ENCODE measurements at regions not wholly inside any gene's neighbourhood (a gene's known extent, or its start where the extent isn't known, plus 50 kb on each side); places are given as distances from the start of the nearest gene placed in this dataset.

DNA sequence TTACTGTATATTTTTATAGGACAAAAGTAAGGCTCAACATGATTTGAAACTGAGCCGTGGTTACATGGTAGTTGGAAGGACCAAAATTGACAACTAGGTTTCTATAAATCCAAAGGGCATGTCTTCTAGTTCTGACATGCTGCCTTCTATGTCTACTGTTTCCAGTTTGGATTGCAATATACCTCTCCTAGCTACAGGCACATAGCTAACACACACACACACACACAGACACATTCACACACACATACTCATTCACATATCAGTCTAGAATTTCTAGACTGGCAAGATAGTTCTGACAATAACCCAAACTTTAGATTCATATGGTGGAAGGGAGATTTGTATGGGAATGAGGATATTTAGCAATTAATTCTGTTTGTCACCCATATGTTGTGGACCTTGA, 544.8 kb upstream of the CAMK1G start:
- no peak for TF ChIP-seq RAD21 (IDR thresholded peaks at IDR 0.05; ENCODE audit: low read depth)
- no peak for TF ChIP-seq CREB1 (IDR thresholded peaks at IDR 0.05; ENCODE audit: low read depth)
- TF ChIP-seq, protein P1, sequence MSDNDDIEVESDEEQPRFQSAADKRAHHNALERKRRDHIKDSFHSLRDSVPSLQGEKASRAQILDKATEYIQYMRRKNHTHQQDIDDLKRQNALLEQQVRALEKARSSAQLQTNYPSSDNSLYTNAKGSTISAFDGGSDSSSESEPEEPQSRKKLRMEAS (IDR thresholded peaks at IDR 0.05): no peak
- no peak for TF ChIP-seq FOXM1 (IDR thresholded peaks at IDR 0.05; ENCODE audit: borderline replicate concordance, low read depth)
- TF ChIP-seq TAF1 (IDR thresholded peaks at IDR 0.05; ENCODE audit: low read depth): no peak
- TF ChIP-seq, protein P2, sequence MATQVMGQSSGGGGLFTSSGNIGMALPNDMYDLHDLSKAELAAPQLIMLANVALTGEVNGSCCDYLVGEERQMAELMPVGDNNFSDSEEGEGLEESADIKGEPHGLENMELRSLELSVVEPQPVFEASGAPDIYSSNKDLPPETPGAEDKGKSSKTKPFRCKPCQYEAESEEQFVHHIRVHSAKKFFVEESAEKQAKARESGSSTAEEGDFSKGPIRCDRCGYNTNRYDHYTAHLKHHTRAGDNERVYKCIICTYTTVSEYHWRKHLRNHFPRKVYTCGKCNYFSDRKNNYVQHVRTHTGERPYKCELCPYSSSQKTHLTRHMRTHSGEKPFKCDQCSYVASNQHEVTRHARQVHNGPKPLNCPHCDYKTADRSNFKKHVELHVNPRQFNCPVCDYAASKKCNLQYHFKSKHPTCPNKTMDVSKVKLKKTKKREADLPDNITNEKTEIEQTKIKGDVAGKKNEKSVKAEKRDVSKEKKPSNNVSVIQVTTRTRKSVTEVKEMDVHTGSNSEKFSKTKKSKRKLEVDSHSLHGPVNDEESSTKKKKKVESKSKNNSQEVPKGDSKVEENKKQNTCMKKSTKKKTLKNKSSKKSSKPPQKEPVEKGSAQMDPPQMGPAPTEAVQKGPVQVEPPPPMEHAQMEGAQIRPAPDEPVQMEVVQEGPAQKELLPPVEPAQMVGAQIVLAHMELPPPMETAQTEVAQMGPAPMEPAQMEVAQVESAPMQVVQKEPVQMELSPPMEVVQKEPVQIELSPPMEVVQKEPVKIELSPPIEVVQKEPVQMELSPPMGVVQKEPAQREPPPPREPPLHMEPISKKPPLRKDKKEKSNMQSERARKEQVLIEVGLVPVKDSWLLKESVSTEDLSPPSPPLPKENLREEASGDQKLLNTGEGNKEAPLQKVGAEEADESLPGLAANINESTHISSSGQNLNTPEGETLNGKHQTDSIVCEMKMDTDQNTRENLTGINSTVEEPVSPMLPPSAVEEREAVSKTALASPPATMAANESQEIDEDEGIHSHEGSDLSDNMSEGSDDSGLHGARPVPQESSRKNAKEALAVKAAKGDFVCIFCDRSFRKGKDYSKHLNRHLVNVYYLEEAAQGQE (IDR thresholded peaks at IDR 0.05; ENCODE audit: low read depth): no peak
- TF ChIP-seq TCF12 (IDR thresholded peaks at IDR 0.05; ENCODE audit: low read depth): no peak

DNA sequence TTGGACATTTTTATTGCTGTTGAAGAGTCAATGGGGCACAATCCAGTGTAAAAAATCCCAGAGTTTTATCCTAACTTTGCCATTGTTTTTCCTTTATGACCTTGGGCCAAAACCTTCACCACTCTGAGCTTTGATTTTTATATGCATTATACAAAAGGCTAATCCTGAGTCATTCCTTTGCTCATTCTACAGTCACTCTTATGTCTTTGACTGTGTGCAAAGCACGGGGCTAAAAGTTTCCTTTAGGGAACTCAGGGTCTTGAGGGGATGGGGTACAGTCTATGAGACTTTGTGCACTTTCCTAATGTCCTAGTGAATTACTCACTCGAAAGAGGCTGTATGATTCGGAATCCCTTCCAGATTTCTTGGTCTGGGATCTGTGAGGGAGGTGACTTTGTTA, 543.2 kb upstream of the CAMK1G start:
- TF ChIP-seq, protein P2 (IDR thresholded peaks at IDR 0.05; ENCODE audit: low read depth): no peak
- TF ChIP-seq CREB1 (IDR thresholded peaks at IDR 0.05; ENCODE audit: low read depth) (no peak), RAD21 (IDR thresholded peaks at IDR 0.05; ENCODE audit: low read depth) (no peak), CEBPB (IDR thresholded peaks at IDR 0.05) (no peak), TAF1 (IDR thresholded peaks at IDR 0.05; ENCODE audit: low read depth) (no peak), TCF12 (IDR thresholded peaks at IDR 0.05; ENCODE audit: low read depth) (no peak), EP300 (IDR thresholded peaks at IDR 0.05; ENCODE audit: borderline replicate concordance) (no peak), YY1 (IDR thresholded peaks at IDR 0.05; ENCODE audit: low read depth) (no peak), ZBTB7A (IDR thresholded peaks at IDR 0.05; ENCODE audit: low read depth) (no peak), FOXM1 (IDR thresholded peaks at IDR 0.05; ENCODE audit: borderline replicate concordance, low read depth) (no peak)
- TF ChIP-seq, protein P1 (IDR thresholded peaks at IDR 0.05): no peak

GRCh38 chr1:209041927-209042326, 541.6 kb upstream of the CAMK1G start:
- TF ChIP-seq CREB1 (IDR thresholded peaks at IDR 0.05; ENCODE audit: low read depth): no peak
- no peak for TF ChIP-seq YY1 (IDR thresholded peaks at IDR 0.05; ENCODE audit: low read depth)
- no peak for TF ChIP-seq RAD21 (IDR thresholded peaks at IDR 0.05; ENCODE audit: low read depth)
- TF ChIP-seq TEAD4 (IDR thresholded peaks at IDR 0.05): no peak
- no peak for TF ChIP-seq EP300 (IDR thresholded peaks at IDR 0.05; ENCODE audit: borderline replicate concordance)
- TF ChIP-seq EGR1 (IDR thresholded peaks at IDR 0.05): no peak
- TF ChIP-seq USF1 (IDR thresholded peaks at IDR 0.05): no peak
- no peak for TF ChIP-seq FOXM1 (IDR thresholded peaks at IDR 0.05; ENCODE audit: borderline replicate concordance, low read depth)
- TF ChIP-seq, protein P2 (IDR thresholded peaks at IDR 0.05; ENCODE audit: low read depth): no peak
- TF ChIP-seq TCF12 (IDR thresholded peaks at IDR 0.05; ENCODE audit: low read depth): no peak
- TF ChIP-seq NFIC (IDR thresholded peaks at IDR 0.05): no peak
- TF ChIP-seq ZBTB7A (IDR thresholded peaks at IDR 0.05; ENCODE audit: low read depth): no peak
- no peak for TF ChIP-seq TAF1 (IDR thresholded peaks at IDR 0.05; ENCODE audit: low read depth)
- TF ChIP-seq CEBPB (IDR thresholded peaks at IDR 0.05): no peak
- TF ChIP-seq, protein P1 (IDR thresholded peaks at IDR 0.05): no peak

DNA sequence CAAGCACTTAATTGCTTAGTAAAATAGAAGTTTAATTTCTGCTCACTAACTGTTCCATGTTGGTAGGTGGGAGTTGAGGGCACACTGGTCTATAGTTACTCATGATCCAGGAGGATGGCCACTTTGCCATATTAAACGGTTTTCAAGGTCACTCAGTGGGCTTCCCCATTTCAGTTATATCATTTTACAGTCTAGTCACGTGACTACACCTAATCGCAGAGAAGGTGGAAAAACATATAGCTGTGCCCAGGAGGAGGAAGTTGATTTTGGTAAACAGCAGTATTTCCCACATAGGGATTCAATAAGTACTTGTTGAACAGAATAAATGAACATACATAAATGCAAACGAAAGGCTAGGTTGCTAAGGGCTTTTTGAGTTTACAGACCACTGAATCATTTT, 541.1 kb upstream of the CAMK1G start:
- no peak for TF ChIP-seq FOXM1 (IDR thresholded peaks at IDR 0.05; ENCODE audit: borderline replicate concordance, low read depth)

GRCh38 chr1:209045331-209046057, 538.0 kb upstream of the CAMK1G start:
- no peak for TF ChIP-seq FOXM1 (IDR thresholded peaks at IDR 0.05; ENCODE audit: borderline replicate concordance, low read depth)
- TF ChIP-seq CREB1 (IDR thresholded peaks at IDR 0.05; ENCODE audit: low read depth): no peak
- TF ChIP-seq ZBTB7A (IDR thresholded peaks at IDR 0.05; ENCODE audit: low read depth): no peak
- TF ChIP-seq, protein P2 (IDR thresholded peaks at IDR 0.05; ENCODE audit: low read depth): no peak
- TF ChIP-seq USF1 (IDR thresholded peaks at IDR 0.05): no peak
- TF ChIP-seq YY1 (IDR thresholded peaks at IDR 0.05; ENCODE audit: low read depth): no peak

Measured in Ishikawa (cell line).